DMS 273 treated with DMSO at 0.1 percent for 48 hours (cell line): ENCODE measurements at regions not wholly inside any gene's neighbourhood (a gene's known extent, or its start where the extent isn't known, plus 50 kb on each side); places are given as distances from the start of the nearest gene placed in this dataset.
"Not testable (repeated sequence)": the region's sequence is repeated elsewhere in the genome, so short reads cannot be mapped to it uniquely, and the experiment has no call there.

Experiments used
- DNase-seq: peaks from one replicate; lab custom pipeline; 2025; lab: John Stamatoyannopoulos, UW

- no peak for DNase-seq
These were observed 50.8 kb upstream of the BOD1L1 start for GRCh38 chr4:13678186-13678924.

- no peak for DNase-seq
These were observed 54.0 kb upstream of the BOD1L1 start for GRCh38 chr4:13681570-13681969.

GRCh38 chr4:13694256-13694655 is 66.7 kb upstream of the BOD1L1 start:
- DNase-seq = no peak

DNA sequence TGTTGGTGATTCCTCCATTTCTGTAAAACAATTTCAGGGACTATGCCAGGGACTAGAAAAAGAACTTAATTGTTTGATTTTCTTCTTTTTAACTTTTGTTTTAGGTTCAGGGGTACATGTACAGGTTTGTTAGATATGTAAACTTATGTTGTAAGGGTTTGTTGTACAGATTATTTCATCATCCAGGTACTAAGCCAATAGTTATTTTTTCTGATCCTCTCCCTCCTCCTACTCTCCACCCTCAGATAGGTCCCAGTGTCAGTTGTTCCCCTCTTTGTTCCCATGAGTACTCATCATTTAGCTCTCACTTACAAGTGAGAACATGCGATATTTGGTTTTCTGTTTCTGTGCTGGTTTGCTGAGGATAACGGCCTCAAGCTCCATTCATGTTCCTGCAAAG is 70.8 kb upstream of the BOD1L1 start:
- DNase-seq = no peak

- DNase-seq = no peak
These were observed 72.7 kb upstream of the BOD1L1 start for GRCh38 chr4:13700021-13700857.

DNA sequence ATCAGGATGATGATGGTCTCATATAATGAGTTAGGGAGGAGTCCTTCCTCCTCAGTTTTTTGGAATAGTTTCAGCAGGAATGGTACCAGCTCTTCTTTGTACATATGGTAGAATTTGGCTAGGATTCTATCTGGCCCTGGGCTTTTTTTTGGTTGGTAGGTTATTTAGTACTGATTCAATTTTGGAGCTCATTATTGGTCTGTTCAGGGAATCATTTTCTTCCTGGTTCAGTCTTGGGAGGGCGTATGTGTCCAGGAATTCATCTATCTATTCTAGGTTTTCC is 73.3 kb upstream of the BOD1L1 start:
- DNase-seq = not testable (repeated sequence)

GRCh38 chr4:13701937-13702446 is 74.5 kb upstream of the BOD1L1 start:
- DNase-seq = no peak

DNA sequence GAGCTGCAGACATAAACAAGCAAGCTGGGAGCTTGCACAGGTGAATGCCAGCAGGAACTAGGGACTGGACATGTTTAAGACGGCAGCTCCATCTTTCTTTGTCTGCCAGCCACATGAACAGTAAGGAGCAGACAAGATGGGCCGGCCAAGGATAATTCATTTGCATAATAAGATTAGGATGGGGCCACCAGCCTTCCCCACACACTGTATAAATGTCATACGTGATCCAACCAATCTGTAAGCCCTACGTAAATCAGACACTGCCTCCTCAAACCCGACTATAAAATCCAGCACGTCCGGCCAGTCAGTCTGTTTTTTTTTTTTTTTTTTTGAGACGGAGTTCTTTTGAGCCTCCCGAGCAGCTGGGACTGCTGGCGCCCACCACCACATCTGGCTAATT is 75.6 kb upstream of the BOD1L1 start:
- DNase-seq = no peak

DNA sequence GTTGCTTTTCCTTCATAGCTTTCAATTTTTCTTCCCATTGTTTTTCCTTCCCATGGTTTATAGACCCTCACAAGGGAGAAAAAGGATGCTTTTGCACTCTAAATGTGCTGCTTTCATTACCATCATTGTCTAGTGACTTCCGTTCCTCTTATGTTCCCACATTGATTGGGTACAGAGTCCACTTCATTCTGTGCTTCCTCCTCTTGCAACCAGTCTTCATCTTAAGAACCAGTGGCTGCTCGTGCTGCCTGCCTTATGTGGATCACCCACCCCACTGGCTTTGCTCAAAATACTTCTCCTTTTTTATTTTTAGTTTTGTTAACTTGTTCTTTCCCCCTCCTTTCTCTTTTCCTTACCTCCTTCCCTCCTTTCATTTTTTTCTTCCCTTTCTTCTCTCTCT is 76.5 kb upstream of the BOD1L1 start:
- DNase-seq = no peak

DNA sequence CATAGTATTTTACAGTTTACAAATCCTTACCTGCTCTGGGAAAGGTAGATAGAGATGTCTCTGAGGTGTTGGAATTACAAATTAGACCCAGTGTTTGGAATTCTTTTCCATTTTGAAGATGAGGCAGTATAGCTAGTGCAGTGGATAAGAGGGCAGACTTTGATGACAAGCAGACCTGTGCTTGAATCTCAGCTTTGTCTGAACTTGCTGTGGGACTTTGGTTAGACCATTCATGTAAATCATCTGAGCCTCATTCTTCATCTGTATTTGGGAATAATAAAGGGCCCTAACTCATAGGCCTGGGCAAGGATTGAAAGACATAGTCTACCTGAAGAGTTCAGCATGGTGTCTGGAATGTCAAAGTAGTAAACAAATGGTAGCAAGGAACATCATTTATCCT is 77.2 kb upstream of the BOD1L1 start:
- no peak for DNase-seq

DNA sequence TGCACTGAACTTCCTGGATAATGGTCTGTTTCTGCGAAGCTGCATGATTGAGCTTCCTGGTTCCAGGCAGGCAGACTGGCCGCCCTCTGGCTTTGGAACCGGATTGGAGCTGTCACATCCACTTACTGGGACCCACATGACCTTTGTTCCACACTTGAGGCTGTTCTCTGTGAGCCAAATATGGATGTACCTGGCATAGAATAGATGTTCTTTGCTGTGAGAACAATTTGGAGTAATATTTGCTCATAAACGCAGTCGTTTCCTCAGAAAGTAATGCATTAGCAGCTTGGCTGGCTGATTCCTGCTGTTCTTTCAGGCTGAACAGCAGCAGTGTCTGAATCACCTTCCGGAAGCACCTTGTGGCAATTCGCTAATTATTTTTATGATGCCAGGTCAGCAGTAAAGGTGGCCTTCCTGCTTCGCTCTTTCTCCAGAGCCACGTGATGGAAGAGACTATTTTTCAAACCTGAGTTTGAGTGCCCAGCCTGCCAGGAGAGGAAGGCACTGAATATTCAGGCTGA is 78.1 kb upstream of the BOD1L1 start:
- no peak for DNase-seq

DNA sequence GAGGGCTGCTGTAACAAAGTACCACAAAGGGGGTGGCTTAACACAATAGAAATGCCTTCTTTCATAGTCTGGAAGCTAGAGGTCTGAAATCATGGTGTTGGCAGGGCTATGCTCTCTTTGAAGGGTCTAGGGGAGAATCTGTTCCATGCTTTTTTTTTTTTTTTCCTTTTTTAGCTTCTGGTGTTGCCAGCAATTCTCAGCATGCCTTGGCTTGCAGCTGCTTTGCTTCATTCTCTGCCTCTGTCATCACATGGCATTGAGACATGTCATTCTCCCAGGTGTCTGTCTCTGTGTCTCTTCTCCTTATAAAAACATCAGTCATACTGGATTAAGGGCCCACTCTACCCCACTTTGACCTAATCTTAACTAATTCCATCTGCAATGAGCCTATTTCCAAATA is 78.6 kb upstream of the BOD1L1 start:
- no peak for DNase-seq

DNA sequence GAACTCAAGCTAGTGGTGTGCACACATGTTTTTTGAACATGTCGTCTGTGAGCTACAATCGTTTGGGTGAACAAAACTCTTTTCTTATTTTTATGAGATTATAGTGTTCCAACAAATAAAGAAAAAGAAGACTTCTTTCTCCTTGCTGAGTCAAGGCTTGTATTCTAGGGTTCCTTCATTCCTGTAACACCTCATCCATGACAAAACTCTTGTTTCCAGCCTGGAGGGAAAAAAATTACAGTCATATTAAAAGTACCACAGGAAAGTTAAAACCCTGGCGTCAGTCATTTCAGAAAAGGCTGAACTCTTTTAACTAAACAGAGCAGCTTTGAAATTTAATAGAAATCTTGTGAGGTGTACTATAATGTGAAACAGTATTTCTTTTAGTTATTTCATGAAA is 79.2 kb upstream of the BOD1L1 start:
- DNase-seq = no peak

GRCh38 chr4:13710246-13710885 is 82.8 kb upstream of the BOD1L1 start:
- DNase-seq = no peak

DNA sequence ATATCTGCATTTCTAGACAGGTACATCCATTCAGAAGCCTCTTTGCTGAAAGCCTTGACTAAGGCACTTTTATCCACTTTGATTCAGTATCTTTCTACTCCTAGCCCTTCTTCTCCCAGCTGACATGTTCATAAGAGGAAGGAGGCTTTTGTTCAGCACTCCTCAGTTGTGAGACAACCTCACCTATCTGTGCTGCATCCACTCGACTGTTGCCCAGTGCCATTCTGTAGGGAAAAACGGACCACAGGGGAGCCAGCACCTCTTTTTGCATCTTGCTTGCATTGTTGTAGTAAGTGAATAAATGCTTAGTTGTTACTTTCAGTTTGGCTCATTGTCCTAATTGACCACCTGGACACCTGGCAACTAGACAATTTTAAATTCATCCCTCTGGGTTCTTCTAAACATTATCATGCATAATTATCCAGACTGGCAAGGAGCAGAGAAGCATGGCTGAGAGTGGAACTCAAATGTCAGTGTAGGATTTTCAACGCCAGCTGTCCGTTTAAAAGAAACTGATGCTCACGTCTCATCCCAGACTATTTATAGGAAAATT is 83.8 kb upstream of the BOD1L1 start:
- DNase-seq = no peak

DNA sequence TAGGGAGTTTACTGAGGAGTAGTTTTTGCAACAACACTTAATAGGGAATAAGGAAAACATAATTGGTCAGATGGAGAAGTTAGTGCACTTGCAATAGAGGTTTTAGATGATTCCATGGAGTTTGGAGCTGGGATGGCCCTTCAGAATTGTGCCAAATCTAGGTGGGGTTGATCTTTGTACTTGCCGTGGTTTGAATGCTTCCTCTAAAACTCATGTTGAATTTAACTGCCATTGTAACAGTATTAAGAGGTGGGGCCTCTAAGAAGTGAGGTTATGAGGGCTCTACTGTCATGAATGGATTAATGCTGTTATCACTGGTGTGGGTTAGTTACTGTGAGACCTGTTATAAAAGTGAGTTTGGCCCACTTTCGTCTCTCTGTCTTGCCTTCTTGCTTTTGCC is 94.4 kb upstream of the BOD1L1 start:
- no peak for DNase-seq

- DNase-seq = no peak
These were observed 95.1 kb upstream of the BOD1L1 start for GRCh38 chr4:13722649-13723048.

DNA sequence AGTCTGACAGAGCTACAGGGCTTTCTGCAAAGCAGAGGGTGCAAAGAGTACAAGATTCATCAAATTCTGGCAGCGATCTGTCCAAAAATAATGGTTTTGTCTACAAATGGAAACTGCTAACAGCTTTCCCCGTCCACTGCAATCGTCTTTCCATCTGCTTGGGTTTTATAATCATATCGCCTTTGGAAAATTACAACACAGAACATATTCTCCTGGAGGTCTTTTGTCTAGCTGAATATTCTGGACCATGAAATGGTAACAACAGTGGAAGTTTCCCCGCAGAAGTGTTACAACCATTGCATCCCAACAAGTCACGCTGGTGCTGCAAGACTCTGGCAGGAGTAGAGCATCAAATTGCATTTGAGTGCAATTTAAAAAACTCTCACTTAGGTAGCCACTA is 101.2 kb upstream of the BOD1L1 start:
- no peak for DNase-seq

- DNase-seq = no peak
These were observed 103.5 kb upstream of the BOD1L1 start for GRCh38 chr4:13731019-13731418.

DNA sequence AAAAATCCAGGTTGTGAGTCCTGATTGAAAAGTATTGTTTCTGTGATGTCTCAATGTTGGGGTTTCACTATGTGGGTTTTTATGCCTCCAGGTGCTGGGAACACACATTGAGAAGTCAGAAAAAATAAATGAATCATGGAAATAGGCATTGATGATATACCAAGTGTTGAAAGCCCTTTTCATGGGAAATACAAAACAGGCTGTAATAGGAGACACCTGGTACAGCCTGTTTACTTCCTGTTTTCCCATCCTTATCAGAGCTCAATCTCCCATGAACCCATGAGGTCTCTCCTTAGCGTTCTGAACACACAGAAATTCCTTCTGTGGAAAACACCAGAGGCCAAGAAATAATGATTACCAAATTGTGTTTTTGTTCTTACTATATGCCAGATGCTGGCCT is 106.3 kb upstream of the BOD1L1 start:
- DNase-seq = no peak

DNA sequence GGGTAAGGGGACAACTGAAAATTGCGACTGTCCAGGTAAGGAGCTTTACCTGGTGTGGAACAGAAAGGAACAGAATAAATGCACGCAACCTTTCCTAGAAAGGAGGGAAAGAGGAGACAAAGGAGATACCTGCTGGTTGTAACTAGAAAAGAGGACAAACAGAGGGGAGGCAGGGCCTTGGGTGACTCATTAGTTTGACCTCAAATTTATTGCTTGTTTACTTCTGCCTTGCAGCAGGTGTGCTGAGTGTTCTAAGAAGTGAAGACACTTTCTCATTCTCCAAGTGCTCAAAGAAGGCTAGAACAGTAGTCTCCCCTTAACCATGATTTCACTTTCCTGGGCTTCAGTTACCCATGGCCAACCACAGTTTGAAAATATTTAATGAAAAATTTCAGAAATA is 123.1 kb upstream of the BOD1L1 start:
- no peak for DNase-seq

- not testable (repeated sequence) for DNase-seq
These were observed 134.1 kb upstream of the BOD1L1 start for GRCh38 chr4:13761581-13761980.

GRCh38 chr4:13762130-13762529 is 134.6 kb upstream of the BOD1L1 start:
- DNase-seq = no peak
